Loucy (cell line): ENCODE measurements at regions not wholly inside any gene's neighbourhood (a gene's known extent, or its start where the extent isn't known, plus 50 kb on each side); places are given as distances from the start of the nearest gene placed in this dataset.

ENCODE experiments used
- H2AFZ ChIP-seq: fragments of 200-600 bp; sonication (generic); 2 replicates; pipeline ENCODE4 v1.6.0; 2016; ENCODE audit warnings: antibody characterized with exemption, mild to moderate bottlenecking, low read length, moderate library complexity
- H3F3A ChIP-seq: fragments of 200-600 bp; 2 replicates; pipeline ENCODE4 v1.6.0; 2016; ENCODE audit warnings: antibody characterized with exemption, low read depth, mild to moderate bottlenecking
- H3K27me3 ChIP-seq: fragments of 200-600 bp; sonication (generic); 2 replicates; pipeline ENCODE4 v1.6.1; 2014; ENCODE audit warnings: low read length, mild to moderate bottlenecking; ENCODE audit not compliant: insufficient read depth, poor library complexity, severe bottlenecking
- H3K36me3 ChIP-seq: fragments of 200-600 bp; sonication (generic); 2 replicates; pipeline ENCODE4 v1.6.1; 2016; ENCODE audit warnings: low read length; ENCODE audit not compliant: insufficient read depth
- H3K4me1 ChIP-seq: fragments of 200-600 bp; sonication (generic); 2 replicates; pipeline ENCODE4 v1.5.1; 2014; ENCODE audit warnings: low read length, mild to moderate bottlenecking; ENCODE audit not compliant: insufficient read depth, poor library complexity, severe bottlenecking
- H3K4me2 ChIP-seq: fragments of 200-600 bp; sonication (generic); 2 replicates; pipeline ENCODE4 v1.6.0; 2014; ENCODE audit warnings: antibody characterized with exemption, low read length, low read depth, mild to moderate bottlenecking; ENCODE audit not compliant: poor library complexity, severe bottlenecking
- H3K4me3 ChIP-seq: fragments of 200-600 bp; sonication (generic); 2 replicates; pipeline ENCODE4 v1.5.1; 2014; ENCODE audit warnings: low read length, mild to moderate bottlenecking, mixed read lengths; ENCODE audit not compliant: poor library complexity, severe bottlenecking
- H3K79me2 ChIP-seq: fragments of 200-600 bp; sonication (generic); 2 replicates; pipeline ENCODE4 v1.6.1; 2014; ENCODE audit warnings: low read length; ENCODE audit not compliant: insufficient read depth
- H3K9ac ChIP-seq: fragments of 200-600 bp; sonication (generic); 2 replicates; pipeline ENCODE4 v1.6.0; 2014; ENCODE audit warnings: mild to moderate bottlenecking, low read depth, low read length, moderate library complexity; ENCODE audit not compliant: poor library complexity, severe bottlenecking
- H3K9me2 ChIP-seq: fragments of 200-600 bp; sonication (generic); replicated peaks from 2 replicates; pipeline ENCODE4 v1.6.1; 2016; ENCODE audit warnings: low read depth, low read length, mixed read lengths
- H3K9me3 ChIP-seq: fragments of 200-600 bp; sonication (generic); 2 replicates; pipeline ENCODE4 v1.6.1; 2014; ENCODE audit warnings: mild to moderate bottlenecking, antibody characterized with exemption, low read length, low read depth; ENCODE audit not compliant: insufficient read depth
- H4K20me1 ChIP-seq: fragments of 200-600 bp; sonication (generic); 2 replicates; pipeline ENCODE4 v1.6.0; 2014; ENCODE audit warnings: antibody characterized with exemption, low read length, mild to moderate bottlenecking; ENCODE audit not compliant: insufficient read depth, poor library complexity, severe bottlenecking
- EZH2phosphoT487 ChIP-seq: fragments of 200-600 bp; IDR thresholded peaks from 2 replicates; pipeline ENCODE4 v1.6.1; 2018; ENCODE audit warnings: antibody characterized with exemption, mild to moderate bottlenecking, moderate library complexity, borderline replicate concordance
- TF ChIP-seq, protein P1 (sequence below): fragments of 200-600 bp; sonication (generic); conservative IDR thresholded peaks from 2 replicates; pipeline ENCODE4 v1.5.1; 2014; ENCODE audit warnings: mild to moderate bottlenecking, antibody characterized with exemption, low read length

DNA sequence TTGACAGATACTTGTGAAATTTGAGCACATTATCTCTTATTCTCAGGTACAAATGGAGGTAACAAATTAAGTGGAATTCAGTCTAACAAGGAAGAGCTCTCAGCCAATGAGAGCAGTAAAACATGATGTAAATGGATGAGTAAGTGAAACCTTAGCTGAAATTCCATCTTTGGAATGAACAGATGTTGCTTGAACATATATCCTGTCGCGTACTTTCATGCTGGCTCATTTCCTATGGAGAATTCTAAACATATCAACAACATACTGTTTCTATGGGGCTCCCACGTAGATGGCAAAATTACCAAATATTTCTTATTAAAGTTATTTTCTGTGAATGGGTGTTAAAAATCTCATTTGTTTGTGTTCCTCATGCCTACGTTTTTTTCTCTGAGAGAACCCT lies 256.3 kb upstream of the LINC00305 start:
- Histone ChIP-seq H3F3A (no peaks in the 10 kb centered on the region), H3K4me1 (no peaks in the 10 kb centered on the region), H3K36me3 (no peaks in the 10 kb centered on the region), H3K9ac (no peak overlapping the region), H2AFZ (no peak overlapping the region), H3K4me3 (no peak overlapping the region), H3K9me3 (no peaks in the 10 kb centered on the region), H3K4me2 (no peak overlapping the region), H3K79me2 (no peaks in the 10 kb centered on the region), H4K20me1 (no peaks in the 10 kb centered on the region), H3K27me3 (no peaks in the 10 kb centered on the region), H3K9me2 (no peaks in the 10 kb centered on the region)
- no peak for TF ChIP-seq EZH2phosphoT487
- TF ChIP-seq, protein P1, sequence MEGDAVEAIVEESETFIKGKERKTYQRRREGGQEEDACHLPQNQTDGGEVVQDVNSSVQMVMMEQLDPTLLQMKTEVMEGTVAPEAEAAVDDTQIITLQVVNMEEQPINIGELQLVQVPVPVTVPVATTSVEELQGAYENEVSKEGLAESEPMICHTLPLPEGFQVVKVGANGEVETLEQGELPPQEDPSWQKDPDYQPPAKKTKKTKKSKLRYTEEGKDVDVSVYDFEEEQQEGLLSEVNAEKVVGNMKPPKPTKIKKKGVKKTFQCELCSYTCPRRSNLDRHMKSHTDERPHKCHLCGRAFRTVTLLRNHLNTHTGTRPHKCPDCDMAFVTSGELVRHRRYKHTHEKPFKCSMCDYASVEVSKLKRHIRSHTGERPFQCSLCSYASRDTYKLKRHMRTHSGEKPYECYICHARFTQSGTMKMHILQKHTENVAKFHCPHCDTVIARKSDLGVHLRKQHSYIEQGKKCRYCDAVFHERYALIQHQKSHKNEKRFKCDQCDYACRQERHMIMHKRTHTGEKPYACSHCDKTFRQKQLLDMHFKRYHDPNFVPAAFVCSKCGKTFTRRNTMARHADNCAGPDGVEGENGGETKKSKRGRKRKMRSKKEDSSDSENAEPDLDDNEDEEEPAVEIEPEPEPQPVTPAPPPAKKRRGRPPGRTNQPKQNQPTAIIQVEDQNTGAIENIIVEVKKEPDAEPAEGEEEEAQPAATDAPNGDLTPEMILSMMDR, result no peak

DNA sequence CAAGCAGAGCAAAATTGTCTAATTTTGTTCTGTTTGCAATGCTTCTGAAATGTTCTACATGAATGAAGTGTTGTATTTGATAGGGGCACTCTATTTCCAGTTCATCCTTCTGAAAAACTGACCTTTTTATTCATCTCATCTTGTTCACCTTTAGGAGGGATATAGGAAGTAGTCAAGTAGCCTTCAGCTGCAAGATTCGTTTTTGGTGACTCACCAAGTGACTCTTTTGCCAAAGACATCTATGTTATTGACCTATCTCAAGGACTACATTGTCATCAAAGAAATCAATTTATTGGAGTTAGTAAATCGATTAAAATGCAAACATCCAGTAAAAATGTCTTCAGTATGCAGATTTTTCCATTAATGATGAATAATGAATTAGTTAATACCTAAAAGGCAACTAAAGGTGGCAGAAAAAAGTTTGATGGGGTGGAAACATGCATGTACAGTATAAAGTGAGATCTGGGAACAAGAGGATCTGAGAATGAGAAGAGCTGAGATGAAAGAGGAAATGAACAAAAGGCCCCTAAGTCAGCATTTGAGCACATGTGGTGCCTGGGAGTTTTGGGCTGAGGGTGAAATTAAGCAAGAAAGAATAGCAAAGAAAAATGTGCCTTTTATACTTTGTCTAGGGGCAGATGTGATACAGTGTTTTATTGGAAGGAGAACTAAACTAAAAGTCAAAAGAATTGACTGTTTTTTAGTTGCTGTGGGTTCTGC lies 255.1 kb upstream of the LINC00305 start:
- no peaks in the 10 kb centered on the region for H3K36me3 ChIP-seq
- no peaks in the 10 kb centered on the region for H3K9me3 ChIP-seq
- H4K20me1 ChIP-seq, result no peaks in the 10 kb centered on the region
- H3K79me2 ChIP-seq, result no peaks in the 10 kb centered on the region
- no peak overlapping the region for H3K9ac ChIP-seq
- no peaks in the 10 kb centered on the region for H3K4me1 ChIP-seq
- TF ChIP-seq EZH2phosphoT487, result no peak
- TF ChIP-seq, protein P1, result no peak
- no peaks in the 10 kb centered on the region for H3F3A ChIP-seq
- no peaks in the 10 kb centered on the region for H3K9me2 ChIP-seq
- H3K4me3 ChIP-seq, result no peak overlapping the region
- no peak overlapping the region for H3K4me2 ChIP-seq
- H2AFZ ChIP-seq, result no peak overlapping the region
- no peaks in the 10 kb centered on the region for H3K27me3 ChIP-seq

DNA sequence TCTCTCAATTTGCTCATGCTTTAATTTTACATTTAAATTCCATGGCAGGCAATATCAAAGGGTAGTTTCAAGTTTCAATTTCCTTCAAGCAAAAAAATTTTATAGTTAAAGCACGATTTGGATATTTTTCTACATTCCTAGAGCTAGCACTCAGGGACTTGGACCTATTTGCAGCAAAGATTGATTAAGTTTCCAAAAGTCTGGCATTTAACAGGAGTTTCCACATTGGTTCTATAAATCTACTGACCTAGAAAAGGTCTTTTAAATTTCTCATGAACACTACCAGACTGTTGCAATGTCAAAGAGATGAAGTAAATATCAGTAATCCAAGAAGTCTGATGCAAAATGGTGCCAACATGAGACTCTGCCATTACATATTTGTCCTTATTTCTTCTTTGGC lies 253.7 kb upstream of the LINC00305 start:
- no peaks in the 10 kb centered on the region for H3K9me3 ChIP-seq
- TF ChIP-seq EZH2phosphoT487, result no peak
- TF ChIP-seq, protein P1, result no peak
- no peak overlapping the region for H3K4me3 ChIP-seq
- no peaks in the 10 kb centered on the region for H4K20me1 ChIP-seq
- no peaks in the 10 kb centered on the region for H3K36me3 ChIP-seq
- H2AFZ ChIP-seq, result no peak overlapping the region
- no peak overlapping the region for H3K9ac ChIP-seq
- H3K79me2 ChIP-seq, result no peaks in the 10 kb centered on the region
- no peaks in the 10 kb centered on the region for H3F3A ChIP-seq
- H3K9me2 ChIP-seq, result no peaks in the 10 kb centered on the region
- H3K4me2 ChIP-seq, result no peak overlapping the region
- no peaks in the 10 kb centered on the region for H3K4me1 ChIP-seq
- H3K27me3 ChIP-seq, result no peaks in the 10 kb centered on the region
